ENCODE measurements at regions not wholly inside any gene's neighbourhood (a gene's known extent, or its start where the extent isn't known, plus 50 kb on each side); places are given as distances from the start of the nearest gene placed in this dataset.

GRCh38 chr9:71632776-71633175, 135.5 kb downstream of the CEMIP2 start:
- TF ChIP-seq CTCF (IDR thresholded peaks at IDR 0.05; ENCODE audit: unreplicated experiment), result no peak
- peaks cover 13% of the 10 kb centered on the region for H3K4me1 Mint-ChIP-seq
- H3K4me3 Mint-ChIP-seq, result no peak overlapping the region
- no peak overlapping the region for H3K27ac Mint-ChIP-seq
- H3K36me3 Mint-ChIP-seq, result no peaks in the 10 kb centered on the region
- H3K27me3 Mint-ChIP-seq (ENCODE audit: low read depth), result no peaks in the 10 kb centered on the region
- peaks cover 7% of the 10 kb centered on the region for H3K9me3 Mint-ChIP-seq
- no peak for DNase-seq (ENCODE audit: low spot score in 2 of 2, unreplicated experiment in 2 of 2)

- Mint-ChIP-seq H3K4me1 (peaks cover 8% of the 10 kb centered on the region), H3K36me3 (no peaks in the 10 kb centered on the region), H3K27me3 (ENCODE audit: low read depth) (no peaks in the 10 kb centered on the region), H3K9me3 (peaks cover 7% of the 10 kb centered on the region), H3K4me3 (no peak overlapping the region), H3K27ac (peak overlapping the region; percentile 23)
- TF ChIP-seq CTCF (IDR thresholded peaks at IDR 0.05; ENCODE audit: unreplicated experiment), result no peak
- DNase-seq (ENCODE audit: low spot score in 2 of 2, unreplicated experiment in 2 of 2), result no peak
These were observed 137.8 kb downstream of the CEMIP2 start for GRCh38 chr9:71630377-71630995.

- DNase-seq (ENCODE audit: low spot score in 2 of 2, unreplicated experiment in 2 of 2), result no peak
- Mint-ChIP-seq H3K9me3 (peaks cover 7% of the 10 kb centered on the region), H3K36me3 (no peaks in the 10 kb centered on the region), H3K4me3 (no peak overlapping the region), H3K27me3 (ENCODE audit: low read depth) (no peaks in the 10 kb centered on the region), H3K4me1 (peaks cover 8% of the 10 kb centered on the region), H3K27ac (no peak overlapping the region)
- TF ChIP-seq CTCF (IDR thresholded peaks at IDR 0.05; ENCODE audit: unreplicated experiment), result no peak
These were observed 138.6 kb downstream of the CEMIP2 start for GRCh38 chr9:71629578-71630215.

- Mint-ChIP-seq H3K27ac (no peak overlapping the region), H3K9me3 (peaks cover 7% of the 10 kb centered on the region), H3K36me3 (no peaks in the 10 kb centered on the region), H3K4me1 (peaks cover 8% of the 10 kb centered on the region), H3K27me3 (ENCODE audit: low read depth) (no peaks in the 10 kb centered on the region), H3K4me3 (no peak overlapping the region)
- no peak for DNase-seq (ENCODE audit: low spot score in 2 of 2, unreplicated experiment in 2 of 2)
- TF ChIP-seq CTCF (IDR thresholded peaks at IDR 0.05; ENCODE audit: unreplicated experiment), result no peak
These were observed 140.1 kb downstream of the CEMIP2 start for GRCh38 chr9:71628247-71628646.

- H3K27ac Mint-ChIP-seq, result no peak overlapping the region
- no peaks in the 10 kb centered on the region for H3K36me3 Mint-ChIP-seq
- H3K4me3 Mint-ChIP-seq, result no peak overlapping the region
- peaks cover 8% of the 10 kb centered on the region for H3K4me1 Mint-ChIP-seq
- no peak for TF ChIP-seq CTCF (IDR thresholded peaks at IDR 0.05; ENCODE audit: unreplicated experiment)
- no peaks in the 10 kb centered on the region for H3K27me3 Mint-ChIP-seq (ENCODE audit: low read depth)
- peaks cover 5% of the 10 kb centered on the region for H3K9me3 Mint-ChIP-seq
- no peak for DNase-seq (ENCODE audit: low spot score in 2 of 2, unreplicated experiment in 2 of 2)
These were observed 140.8 kb downstream of the CEMIP2 start for GRCh38 chr9:71627537-71627936.

Measured in mesothelial cell of epicardium (in vitro differentiated cells).